AG09309 (cell line): ENCODE measurements at regions not wholly inside any gene's neighbourhood (a gene's known extent, or its start where the extent isn't known, plus 50 kb on each side); places are given as distances from the start of the nearest gene placed in this dataset.

ENCODE experiments used
- DNase-seq: peaks from one replicate; pipeline ENCODE4 v3.0.0-alpha.2; 2010; ENCODE audit warnings: low read depth
- H3K4me3 ChIP-seq: 2 replicates; pipeline ENCODE4 v1.5.1; 2011; ENCODE audit warnings: mild to moderate bottlenecking, low read depth, low read length, moderate library complexity; ENCODE audit not compliant: control insufficient read depth
- TF ChIP-seq, protein P1 (sequence below): IDR thresholded peaks from 2 replicates; pipeline ENCODE4 v1.5.1; 2011; ENCODE audit warnings: mild to moderate bottlenecking, low read depth, low read length, inconsistent platforms; ENCODE audit not compliant: insufficient read depth, control insufficient read depth; ENCODE audit errors: missing control alignments

GRCh38 chr15:47503876-47504275 is 213.4 kb upstream of the SEMA6D start:
- no peak for DNase-seq
- no peak overlapping the region for H3K4me3 ChIP-seq
- TF ChIP-seq, protein P1, sequence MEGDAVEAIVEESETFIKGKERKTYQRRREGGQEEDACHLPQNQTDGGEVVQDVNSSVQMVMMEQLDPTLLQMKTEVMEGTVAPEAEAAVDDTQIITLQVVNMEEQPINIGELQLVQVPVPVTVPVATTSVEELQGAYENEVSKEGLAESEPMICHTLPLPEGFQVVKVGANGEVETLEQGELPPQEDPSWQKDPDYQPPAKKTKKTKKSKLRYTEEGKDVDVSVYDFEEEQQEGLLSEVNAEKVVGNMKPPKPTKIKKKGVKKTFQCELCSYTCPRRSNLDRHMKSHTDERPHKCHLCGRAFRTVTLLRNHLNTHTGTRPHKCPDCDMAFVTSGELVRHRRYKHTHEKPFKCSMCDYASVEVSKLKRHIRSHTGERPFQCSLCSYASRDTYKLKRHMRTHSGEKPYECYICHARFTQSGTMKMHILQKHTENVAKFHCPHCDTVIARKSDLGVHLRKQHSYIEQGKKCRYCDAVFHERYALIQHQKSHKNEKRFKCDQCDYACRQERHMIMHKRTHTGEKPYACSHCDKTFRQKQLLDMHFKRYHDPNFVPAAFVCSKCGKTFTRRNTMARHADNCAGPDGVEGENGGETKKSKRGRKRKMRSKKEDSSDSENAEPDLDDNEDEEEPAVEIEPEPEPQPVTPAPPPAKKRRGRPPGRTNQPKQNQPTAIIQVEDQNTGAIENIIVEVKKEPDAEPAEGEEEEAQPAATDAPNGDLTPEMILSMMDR: no peak

- TF ChIP-seq, protein P1: no peak
- no peak overlapping the region for H3K4me3 ChIP-seq
- no peak for DNase-seq
Measured at GRCh38 chr15:47504624-47505256, 212.6 kb upstream of the SEMA6D start.

- TF ChIP-seq, protein P1: no peak
- no peak overlapping the region for H3K4me3 ChIP-seq
- no peak for DNase-seq
Measured at GRCh38 chr15:47505712-47506328, 211.5 kb upstream of the SEMA6D start.

- no peak overlapping the region for H3K4me3 ChIP-seq
- TF ChIP-seq, protein P1: no peak
- DNase-seq: peak; percentile 4
Measured at GRCh38 chr15:47506329-47507100, 210.8 kb upstream of the SEMA6D start.

GRCh38 chr15:47507221-47507985 is 209.9 kb upstream of the SEMA6D start:
- DNase-seq: no peak
- H3K4me3 ChIP-seq: no peak overlapping the region
- TF ChIP-seq, protein P1: no peak

GRCh38 chr15:47511261-47511660 is 206.0 kb upstream of the SEMA6D start:
- TF ChIP-seq, protein P1: no peak
- no peak for DNase-seq
- no peak overlapping the region for H3K4me3 ChIP-seq
